GM20431 (cell line): ENCODE measurements at regions not wholly inside any gene's neighbourhood (a gene's known extent, or its start where the extent isn't known, plus 50 kb on each side); places are given as distances from the start of the nearest gene placed in this dataset.

Experiments
- in situ Hi-C: fragments of 300-500 bp; cut with MseI, MboI; formaldehyde crosslinking; loops from one replicate; pipeline ENCODE4 v1.15.0; 2020; ENCODE audit warnings: low sequenced_read_pairs; ENCODE audit not compliant: unreplicated experiment

DNA sequence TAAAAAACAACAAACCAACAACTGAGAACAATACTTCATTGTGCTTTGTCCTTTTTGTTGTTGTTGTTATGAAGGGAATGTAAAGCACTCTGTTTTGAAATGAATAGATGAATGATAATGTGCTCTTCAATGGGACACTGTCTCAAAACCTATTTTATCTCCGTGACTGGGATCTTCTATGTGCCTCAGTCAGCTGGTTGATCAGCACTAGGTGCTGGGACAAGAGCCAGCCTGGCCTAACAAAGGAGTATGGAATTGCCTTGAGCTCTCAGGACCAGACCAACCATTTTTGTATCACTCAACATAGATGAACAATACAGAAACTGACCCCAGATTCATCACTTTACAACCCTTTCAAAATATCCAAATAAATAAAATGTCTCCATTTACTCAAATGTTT, 440.2 kb downstream of the KCNJ2 start:
- in situ Hi-C loops = no loop called here

DNA sequence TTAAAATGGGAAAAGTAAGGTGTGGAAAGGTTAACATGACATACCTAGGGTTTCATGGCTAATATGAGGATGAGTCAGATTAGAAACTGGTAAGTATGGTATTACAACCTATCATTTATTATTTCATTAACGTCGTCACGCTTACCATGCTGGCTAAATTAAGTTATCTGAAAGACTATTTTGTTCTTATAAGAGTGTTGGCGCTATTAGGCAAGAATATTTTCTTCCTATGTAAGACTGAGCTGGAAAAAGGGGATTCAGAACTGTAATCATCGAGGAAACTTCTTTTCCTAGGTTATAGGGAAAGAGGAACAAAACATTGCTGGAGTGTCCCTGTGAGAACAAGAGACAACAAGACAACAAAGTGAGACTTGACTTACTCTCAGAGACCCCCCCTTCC, 440.8 kb downstream of the KCNJ2 start:
- in situ Hi-C loops = no loop called here

DNA sequence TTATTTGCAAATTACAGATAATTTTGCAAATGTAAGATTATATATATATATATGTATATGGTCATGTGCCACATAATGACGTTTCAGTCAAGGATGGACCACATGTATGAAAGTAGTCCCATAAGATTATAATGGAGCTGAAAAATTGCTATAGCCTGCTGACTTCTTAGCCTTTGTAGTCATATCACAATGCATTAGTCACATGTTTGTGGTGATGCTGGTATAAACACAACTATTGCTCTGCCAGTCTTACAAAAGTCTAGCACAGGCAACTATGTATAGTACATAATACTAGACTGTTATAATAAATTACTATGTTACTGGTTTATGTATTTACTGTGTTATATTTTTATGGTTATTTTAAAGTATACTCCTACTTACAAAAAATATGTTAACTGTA, 444.3 kb downstream of the KCNJ2 start:
- in situ Hi-C loops = no loop called here

DNA sequence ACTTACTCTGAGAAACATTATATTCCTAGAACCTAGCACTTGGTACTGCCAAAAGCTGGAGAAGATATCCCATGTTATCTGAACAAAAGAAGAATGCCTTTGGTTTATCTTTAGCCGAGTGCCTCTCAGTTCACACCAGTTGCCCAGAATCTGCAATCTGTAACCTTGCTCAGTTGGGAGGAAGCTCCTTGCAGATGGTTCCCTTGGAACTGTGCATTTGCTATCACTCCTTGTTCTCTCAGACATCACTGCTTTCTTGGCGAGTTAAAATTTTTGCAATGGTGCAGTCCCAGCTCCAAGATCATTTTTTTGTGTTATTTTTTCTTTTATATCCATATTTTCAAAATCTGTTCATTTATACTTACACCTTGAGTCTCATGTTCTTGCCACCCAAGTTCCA, 446.5 kb downstream of the KCNJ2 start:
- in situ Hi-C loops = no loop called here

DNA sequence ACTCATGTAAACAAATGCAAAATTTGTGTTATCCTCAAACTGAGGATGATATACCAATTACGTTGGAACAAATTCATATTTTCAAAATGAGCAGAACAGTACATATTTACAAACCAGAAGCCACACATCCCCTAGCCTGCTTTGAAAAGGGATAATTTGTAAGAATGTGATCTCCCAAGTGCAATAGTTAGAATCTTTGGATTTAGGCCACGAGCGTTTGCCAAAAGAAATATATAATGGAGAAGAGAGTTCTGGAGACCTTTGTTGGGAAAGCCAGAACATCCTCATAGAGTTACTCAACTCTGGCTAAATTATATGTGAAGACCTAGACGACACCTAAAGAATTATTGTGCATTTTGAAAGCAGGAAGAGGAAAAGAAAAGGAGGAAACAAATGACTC, 449.3 kb downstream of the KCNJ2 start:
- in situ Hi-C loops = no loop called here

DNA sequence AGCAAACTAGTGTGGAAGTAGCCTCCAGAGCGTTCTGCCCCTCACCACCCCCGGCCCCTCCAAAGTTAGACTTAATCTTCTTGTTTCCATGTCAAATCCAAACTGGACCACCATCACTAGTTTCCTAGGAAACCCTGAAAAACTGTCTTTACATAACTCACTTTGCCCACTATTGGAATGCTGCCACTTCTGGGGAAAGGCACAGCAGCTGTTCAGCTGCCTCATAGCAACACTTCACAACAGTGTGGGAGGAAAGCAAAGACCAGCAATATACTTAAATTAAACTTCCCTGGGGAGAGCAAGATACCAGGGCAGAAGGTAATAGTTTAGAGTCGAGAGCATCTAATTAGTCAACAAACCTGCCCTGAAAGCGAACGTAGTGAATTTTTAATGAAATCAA, 452.2 kb downstream of the KCNJ2 start:
- in situ Hi-C loops = no loop called here

DNA sequence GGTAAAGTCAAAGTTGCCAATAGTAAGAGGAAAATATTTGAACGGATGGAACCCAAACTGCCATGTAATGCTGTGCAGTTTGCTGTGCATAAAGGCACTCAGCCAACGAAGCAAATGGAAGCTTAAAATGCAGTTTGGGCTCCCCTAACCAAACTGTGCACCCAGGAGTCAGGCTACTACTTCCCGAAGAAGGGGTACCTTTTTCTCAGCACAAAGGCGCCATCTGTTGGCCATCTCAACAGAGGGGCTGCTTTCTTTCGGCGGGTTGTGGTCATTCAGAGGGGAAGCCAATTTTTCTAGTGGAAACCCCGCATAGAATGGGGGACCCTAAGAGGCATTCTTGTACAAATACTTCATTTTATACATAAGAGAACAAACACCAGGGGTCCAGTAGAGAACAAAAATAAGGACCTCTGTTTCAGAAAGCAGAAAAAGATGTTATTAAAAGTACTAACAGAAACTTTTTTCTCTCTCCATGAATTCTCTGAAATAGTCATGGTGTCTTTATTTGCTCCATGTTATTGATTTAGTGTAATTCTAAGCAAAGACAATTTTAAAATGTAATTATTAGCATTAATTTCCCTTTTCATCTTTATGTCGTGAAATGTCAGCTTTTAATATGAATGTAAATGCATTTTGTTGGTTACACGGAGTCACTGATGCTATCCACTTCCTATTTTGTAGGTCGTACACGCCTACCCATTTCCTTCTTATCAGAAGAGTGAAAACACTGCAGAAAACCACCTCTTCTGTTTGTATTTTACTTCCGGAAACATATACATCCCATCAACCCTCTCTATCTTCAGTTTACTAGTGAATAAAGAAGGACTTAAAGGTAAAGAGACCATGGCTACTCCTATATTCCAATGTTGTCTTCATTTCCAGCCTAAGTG, 453.3 kb downstream of the KCNJ2 start:
- in situ Hi-C loops = no loop called here

DNA sequence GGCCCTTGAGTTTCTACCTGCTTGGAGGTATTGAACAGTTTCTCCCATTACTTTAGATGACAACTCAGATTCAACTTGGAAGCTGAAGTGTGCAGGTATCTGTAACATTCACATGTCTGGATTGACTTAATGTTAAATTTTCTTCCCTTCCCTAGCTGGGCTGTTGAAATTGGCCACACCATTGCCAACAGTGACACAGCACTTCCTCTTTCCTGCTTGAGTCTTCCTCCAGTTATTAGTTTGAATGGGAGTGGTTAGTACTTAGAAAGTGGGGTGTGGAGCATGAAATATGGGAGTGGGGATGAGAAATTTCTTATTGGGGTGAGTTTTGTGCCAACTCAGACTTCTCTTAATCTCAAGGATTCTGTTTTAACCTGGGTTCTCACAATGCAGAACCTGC, 454.9 kb downstream of the KCNJ2 start:
- in situ Hi-C loops = no loop called here

DNA sequence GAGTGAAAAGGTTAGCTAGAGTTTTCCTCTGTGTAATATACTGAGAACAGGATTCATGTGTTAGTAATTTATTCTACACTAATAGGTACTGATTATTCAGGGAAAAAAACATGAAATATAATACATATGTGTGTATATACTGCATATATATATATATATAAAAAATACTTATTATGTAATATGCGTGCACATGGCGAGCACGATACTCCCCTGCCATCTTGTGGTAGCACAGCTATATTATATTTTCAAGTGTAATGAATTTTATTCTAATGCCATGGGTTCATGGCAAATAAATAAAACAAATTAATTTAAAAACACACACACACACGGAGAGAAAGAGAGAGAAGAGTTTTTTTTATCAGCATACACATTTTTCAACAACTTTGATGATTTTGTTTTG, 460.6 kb downstream of the KCNJ2 start:
- in situ Hi-C loops = no loop called here

DNA sequence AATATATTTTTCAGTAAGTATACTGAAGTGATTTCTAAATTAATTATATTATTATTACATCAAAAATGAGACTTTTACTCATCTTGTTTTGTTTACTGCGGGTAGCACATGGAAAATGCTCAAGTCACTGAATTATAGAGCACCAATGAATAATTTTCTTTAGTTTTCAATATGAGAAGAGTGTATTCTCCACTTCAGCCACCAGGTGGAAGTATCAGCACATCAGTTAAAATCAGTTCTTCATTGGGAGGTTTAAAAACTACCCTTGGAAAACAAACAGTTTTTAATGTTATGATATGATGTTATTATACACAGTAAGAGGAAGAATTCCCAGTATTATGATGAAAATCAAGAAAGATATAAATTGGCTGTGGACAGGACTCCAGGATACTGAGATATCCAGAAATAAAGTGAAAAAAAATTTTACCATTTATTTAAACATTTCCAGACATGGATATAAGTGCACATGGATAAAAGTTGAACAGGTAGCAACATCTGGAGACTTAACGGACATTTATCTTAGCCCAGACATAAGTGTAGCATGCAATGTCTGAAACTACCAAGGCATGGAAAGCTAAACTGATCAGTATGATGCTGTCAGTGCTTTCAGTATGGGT, 467.3 kb downstream of the KCNJ2 start:
- in situ Hi-C loops = no loop called here

DNA sequence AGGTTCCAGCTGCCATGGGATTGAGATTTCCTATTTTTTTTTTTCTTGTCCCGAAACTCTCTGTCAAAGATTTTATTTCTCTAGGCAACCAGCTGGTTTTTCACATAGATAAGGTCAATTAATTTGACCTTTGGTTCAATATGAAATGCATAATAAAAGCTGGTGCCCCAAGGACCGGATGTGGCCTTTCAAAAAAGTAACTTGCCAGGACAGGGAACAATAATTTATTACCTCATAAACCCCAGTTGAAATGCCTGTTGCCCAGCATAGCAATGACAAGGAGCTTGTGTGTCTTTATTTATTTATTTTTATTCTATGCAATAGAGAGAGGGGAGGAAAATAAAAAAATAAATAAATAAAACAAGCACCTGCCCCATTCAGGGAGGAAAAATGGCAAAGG, 472.7 kb downstream of the KCNJ2 start:
- in situ Hi-C loops = no loop called here

DNA sequence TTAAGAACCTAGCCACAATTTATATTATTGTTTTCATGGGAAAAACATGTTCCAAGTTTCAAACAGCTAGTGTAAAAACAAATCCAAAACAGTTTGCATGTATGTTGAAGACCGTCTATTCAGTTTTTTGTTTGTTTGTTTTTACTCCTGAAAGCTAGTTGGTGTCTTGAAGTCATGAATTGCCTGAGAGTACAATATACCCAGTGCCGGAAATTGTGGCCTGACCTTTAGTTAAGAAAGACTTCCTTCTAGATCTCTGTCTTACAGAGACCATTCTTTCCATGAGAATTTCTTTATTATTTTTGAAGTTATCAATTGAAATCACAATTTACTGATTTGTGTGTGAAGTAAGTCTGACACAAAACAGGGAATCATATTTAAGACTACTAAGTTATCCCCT, 474.8 kb downstream of the KCNJ2 start:
- in situ Hi-C loops = no loop called here

DNA sequence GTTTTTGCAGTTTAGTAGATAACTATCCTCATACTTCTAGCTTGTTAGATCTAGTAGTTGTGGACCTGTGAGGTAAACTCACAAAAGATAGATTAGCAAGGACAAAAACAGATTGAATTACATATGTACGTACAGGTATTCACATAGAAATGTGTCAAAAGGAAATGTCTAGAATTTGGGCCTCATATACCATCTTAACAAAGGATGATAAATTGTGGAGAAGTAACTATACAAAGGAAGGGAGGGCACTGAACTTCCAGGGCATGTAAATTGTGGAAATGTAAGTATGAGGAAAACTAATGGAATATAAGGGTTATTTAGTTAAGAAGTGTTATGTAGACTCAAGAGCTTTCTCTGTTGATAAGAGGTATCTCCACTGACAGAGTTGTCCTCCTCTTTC, 477.3 kb downstream of the KCNJ2 start:
- in situ Hi-C loops = no loop called here

DNA sequence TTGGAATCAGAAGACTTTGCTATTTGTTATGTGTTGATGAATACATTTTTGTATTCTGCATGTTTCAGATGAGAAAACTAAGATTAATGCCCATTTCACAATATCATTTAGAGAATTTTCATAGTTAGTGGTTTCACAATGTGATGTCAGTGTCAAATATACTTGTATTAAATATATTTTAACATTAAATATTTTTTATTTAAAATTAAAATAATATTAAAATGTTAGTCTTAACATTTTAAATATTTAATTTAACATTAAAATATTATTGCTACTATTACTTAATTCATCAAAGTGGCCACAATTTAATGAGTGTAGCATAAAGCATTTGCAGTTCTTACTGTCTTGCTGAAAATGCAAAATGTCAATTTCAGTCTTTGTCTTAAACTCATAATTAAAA, 478.8 kb downstream of the KCNJ2 start:
- in situ Hi-C loops = no loop called here

DNA sequence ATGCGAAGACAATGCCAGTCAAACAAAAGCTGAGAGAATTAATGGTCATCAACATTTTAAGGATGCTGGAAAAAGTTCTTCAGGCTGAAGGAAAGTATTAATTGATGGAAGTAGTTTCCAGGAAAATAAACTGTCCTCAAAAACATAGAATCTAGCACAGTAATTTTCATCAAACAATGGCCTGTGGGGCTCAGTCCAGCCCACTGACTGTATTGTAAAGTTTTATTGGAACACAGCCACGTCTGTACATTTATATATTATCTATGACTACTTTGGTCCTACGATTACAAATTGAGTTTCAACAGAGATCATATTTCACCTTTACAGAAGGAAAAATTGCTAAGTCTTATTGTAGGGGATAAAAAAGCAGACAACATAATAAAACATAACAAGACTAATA, 484.5 kb downstream of the KCNJ2 start:
- in situ Hi-C loops = no loop called here

DNA sequence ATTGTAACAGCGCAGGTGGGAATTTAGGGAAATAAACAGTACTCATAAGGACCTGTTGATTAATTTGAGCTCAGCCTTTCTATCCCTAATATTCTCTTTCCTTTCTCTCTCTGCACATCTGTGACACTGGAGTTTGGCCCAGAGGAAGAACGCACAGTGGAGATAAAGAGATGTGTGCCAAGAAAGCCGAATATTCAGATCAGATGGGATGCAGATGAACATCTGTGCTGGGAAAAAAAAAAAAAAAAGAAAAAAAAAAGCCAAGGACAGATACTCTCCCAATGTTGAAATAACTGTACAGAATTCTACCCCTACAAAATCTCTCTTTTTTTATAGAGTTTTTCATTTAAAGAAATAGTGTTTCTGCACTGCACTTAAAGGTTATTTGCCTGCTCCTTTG, 485.4 kb downstream of the KCNJ2 start:
- in situ Hi-C loops = no loop called here

DNA sequence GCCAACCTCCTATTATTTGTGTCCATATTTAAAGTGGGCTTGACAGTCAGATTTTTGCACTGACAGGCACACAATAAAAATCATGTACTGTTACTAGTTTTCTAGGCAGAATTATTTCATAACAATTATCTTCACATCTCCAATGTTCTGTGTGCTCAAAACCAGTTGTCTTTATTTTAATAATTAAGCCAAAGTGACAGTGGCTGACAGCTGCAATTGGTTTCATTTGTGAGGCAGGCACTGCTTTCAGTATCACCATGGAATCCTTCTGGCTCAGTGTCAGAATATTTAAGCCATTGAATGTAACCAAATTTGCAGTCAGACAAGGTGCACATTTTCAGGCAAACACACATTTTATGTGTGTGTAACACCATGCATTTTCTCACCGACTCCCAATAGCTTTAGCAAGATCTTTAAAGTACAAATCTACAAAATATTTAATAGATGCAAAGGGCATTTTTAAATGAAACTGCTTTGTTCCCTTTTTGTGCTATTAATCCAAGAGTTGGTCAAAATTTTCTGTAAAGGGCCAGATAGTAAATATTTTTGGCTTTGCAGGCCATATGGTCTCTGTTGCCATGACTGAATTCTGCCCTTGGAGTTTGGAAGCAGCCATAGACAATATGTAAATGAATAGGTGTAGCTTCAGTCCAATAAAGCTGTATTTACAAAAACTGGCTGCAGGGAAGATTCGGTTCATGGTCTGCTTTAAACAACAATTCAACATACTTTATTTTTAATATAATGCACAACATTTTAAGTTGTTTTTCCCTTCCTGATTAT, 486.0 kb downstream of the KCNJ2 start:
- in situ Hi-C loops = no loop called here

DNA sequence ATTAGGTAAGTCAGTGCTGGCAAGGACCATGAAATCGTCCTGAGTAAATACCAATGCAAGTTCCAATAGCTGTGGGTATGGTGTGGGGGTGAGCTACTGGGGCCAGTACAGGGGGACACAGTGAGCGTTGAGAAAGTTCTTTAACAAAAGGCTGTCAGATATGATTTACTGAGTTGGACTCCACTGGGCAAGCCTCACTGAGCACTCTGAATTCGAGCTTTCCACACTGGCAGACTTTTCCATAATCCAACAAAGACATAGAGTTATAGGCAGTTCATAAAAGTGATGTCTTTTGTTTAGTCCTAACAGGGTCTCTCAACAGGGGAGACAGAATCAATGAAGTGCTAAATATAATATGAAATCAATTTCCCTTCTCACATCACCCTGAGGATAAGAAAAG, 489.0 kb downstream of the KCNJ2 start:
- in situ Hi-C loops = no loop called here

DNA sequence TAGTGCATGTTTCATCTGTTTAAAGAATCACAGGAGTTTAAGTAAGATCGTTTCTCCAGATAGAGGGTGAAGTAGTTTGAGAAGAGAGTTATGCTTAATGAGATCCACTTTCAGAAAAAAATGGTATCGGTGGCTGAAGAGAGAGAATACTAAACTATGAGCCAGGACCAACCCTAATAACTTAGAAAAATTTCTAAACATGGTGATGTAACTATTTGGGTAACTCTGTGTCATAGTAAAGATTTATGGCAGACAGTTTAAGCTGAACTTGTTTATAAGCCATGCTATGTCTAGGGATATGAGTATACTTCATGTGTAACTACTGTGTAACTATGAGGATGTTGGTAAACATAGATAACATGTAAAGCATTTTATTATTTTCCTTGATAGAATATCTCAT, 489.5 kb downstream of the KCNJ2 start:
- in situ Hi-C loops = no loop called here

DNA sequence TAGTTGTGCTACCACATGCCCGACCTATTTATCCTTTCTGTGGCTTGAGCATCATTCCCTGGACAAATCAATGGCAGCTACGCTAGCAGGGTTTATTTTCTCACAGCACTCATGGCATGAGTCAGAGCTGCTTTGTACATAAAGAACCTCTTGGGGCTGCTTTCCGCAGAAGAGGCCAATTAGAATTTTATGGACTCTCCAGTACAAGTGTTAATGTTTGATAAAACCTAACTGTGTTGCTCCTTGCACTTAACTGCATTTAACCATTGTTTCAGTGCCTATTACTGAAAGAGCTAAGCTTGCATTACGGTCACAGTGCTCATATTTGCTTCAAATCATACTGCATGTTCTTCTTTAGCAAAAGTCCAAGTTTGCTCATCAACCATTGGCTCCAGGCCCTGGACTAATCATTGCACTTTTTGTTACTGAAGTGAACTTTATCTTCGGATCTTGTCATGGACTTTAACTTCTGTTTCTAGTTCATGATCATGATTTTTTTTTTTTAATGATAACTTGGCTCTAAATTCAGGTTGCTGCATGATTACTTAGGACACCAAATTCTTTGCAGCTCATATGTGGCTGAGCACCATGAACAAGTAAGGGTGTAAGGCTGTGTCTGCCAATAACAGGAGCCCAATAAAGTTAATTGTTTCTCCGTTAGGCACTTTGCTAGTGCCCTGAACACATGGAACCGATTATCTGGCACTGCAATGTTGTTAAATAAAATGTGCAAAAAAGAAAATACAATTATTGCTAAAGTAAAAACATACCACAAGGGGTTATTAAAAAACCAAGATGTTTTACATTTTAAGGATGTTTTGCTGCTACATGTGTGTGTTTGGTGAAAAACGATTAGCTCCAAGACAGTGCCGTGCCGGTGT, 492.2 kb downstream of the KCNJ2 start:
- in situ Hi-C loops = no loop called here
